GM18870 (cell line): ENCODE measurements at regions not wholly inside any gene's neighbourhood (a gene's known extent, or its start where the extent isn't known, plus 50 kb on each side); places are given as distances from the start of the nearest gene placed in this dataset.
"Not testable (repeated sequence)": the region's sequence is repeated elsewhere in the genome, so short reads cannot be mapped to it uniquely, and the experiment has no call there.

Experiments
- ATAC-seq: cut with Tn5 transposase; IDR thresholded peaks from one replicate; pipeline ENCODE4 v1.9.1; 2021; ENCODE audit warnings: moderate library complexity; ENCODE audit not compliant: unreplicated experiment

DNA sequence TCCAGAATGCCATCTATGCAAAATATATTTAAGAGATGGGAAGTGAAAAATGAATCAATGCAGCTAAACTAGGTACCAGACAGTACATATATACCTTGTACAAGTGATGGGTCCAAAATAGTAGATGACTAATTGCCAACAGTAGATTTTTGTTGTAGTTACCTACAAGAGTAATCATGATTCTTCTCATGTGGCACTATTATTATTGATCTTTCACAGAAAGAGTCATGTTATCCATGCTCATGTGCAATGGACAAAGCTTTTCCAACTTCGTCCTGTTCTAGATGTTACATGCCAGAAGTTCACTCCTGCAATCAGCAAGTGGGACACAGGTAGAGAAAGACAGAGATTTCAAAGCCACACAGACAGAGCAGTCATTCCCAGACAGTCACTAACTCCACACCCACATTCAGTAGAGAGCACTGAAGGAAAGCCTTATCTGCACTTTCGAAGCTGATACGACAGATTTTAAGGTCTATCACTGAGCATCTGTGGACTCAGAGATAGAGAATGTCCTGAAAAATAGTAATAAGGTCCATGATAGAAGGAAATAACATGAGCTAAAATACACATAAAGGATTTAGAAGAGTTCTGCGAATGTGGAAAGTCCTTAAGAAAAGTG is 101.6 kb upstream of the ITPRID2 start:
- ATAC-seq = peak; percentile 39

DNA sequence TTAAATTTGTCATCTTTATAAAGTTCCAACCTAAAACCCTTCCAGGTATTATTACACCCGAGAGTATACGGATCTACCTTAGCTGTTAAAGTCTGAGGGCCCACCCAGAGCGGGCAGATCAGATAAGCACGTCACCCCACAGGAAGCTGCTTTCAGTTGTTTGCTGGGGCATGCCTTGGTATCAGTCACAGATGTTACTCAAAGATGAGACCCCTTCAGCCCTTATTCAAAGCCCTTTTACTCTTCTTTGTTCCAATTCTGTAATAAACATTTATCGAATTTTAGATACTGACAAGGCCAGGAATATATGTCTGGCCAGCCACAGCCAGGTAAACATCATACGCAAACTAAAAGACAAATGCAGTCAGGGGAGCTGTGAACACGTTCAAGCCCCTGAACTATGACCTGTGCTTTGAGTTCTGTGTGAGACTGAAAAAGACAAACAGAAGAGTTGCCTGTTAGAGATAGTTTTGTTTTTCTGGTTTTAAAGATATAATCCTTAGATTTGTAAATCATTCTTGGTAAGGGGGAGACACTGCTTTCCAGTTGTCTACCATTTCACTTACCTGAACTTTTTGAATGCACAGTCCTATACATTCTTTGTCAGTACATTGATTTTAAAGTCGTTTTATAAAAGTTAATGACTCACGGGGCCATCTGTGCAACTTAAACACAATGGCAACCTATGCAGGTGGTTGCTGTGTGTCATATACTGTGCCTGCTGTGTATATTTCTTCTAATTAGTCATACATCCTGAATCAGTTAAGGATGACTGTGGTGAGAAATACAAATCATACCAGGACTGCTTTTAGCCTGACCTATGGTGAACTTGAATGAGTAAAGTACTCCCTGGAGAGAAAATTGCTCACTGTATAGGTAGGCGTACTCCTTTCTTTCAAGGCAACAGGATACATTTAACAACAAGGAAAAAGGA is 100.5 kb upstream of the ITPRID2 start:
- ATAC-seq = peak; percentile 97

- no peak for ATAC-seq
Measured at GRCh38 chr2:181792906-181793305, 98.6 kb upstream of the ITPRID2 start.

DNA sequence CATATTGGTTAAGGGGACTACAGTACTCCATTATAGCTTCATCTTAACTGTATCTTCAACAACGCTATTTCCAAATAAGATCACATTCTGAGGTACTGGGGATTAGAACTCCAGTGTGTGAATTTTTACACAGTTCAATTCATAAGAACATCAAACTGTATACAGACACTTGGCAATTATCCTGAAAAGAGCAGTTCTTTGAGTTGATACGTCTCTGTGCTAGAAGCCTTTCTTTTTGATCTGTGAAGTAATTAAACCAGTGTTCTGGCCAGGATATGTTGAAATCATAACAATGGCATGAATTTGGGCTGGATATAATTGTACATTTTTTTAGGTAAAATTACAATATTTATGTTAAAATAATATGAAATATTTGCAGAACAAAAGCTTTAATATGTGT is 93.5 kb upstream of the ITPRID2 start:
- ATAC-seq = no peak

DNA sequence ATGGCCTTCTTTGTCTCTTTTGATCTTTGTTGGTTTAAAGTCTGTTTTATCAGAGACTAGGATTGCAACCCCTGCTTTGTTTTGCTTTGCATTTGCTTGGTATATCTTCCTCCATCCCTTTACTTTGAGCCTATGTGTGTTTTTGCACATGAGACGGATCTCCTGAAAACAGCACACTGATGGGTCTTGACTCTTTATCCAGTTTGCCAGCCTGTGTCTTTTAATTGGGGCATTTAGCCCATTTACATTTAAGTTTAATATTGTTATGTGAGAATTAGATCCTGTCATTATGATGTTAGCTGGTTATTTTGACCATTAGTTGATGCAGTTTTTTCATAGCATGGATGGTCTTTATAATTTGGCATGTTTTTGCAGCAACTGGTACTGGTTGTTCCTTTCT is 89.2 kb upstream of the ITPRID2 start:
- not testable (repeated sequence) for ATAC-seq

GRCh38 chr2:181803903-181804799 is 87.4 kb upstream of the ITPRID2 start:
- not testable (repeated sequence) for ATAC-seq

GRCh38 chr2:181805228-181806038 is 86.1 kb upstream of the ITPRID2 start:
- no peak for ATAC-seq

DNA sequence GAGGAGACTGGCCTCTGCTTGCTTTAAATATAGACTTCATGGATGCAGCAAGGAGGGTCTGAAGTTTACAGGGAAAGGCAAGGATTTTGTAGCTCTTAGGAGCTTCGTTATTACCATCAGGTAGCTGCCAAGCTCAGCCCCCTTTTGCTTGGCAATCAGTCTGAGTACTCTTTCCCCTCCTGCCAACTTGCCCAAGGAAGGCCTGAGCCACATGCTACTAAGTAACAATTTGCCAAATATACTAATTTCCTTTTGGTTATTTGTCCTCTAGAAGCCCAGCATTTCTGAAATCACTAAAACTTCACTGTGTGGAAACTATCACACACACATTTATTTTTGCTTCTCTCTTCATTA is 85.5 kb upstream of the ITPRID2 start:
- no peak for ATAC-seq

DNA sequence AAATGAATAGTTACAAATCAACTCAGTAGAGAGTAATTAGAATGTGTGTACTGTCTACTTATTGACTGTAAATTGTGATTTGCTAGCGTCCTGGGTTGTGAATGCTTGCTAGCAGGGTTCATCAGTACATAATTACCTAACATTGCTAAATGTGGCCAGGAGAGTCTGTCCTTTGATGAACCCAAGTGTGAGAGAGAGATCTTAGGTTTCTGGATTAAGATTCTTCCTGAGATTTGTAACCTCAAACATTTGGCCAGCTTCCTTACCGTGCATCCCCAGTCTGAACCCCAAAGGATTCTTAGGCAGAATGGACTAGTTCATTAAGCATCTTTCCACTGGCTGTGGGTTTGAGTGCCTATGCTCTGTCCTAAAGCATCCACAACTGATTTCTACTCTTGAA is 84.0 kb upstream of the ITPRID2 start:
- no peak for ATAC-seq

DNA sequence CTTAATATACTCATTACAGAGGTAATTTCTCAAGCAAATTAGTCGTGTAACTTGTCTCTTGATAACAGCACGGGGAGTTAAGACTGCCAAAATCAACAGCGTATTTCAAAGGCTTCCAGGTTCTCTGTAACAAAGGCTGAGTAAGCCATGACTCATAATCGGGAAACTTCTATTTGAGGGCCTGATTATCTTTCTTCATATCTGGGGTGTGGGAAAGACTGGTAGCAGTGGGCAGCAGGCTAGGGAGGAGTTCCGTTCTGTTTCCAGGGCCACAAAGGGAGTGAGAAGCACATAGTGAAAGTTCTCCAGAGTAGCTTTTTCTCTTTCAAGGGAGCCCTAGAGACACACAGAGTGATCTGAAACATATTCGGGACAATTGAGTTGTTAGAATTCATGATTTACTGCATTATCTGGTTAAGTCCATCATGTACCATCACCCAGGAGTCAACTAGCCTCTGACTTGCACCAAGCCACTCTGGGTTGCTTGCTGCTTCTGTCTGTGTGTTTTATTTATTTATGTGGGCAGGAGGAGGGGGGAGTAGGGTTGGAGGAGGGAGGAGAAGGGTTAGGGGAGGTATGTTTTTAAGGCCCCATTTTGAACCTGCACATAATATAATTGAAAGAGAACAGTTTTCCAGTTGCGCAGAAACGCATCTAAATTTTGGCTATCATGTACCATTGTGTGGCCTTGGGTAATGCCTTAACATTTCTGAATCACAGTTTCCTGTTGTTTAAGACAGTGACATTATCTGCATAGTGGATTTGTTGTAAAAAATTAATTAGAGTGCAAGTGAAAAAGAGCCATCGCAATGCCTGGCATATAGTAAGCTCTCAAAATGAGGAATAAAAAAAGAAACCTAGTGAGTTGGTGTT is 80.5 kb upstream of the ITPRID2 start:
- no peak for ATAC-seq

GRCh38 chr2:181812106-181812743 is 79.3 kb upstream of the ITPRID2 start:
- no peak for ATAC-seq

- no peak for ATAC-seq
Measured at GRCh38 chr2:181814057-181814491, 77.5 kb upstream of the ITPRID2 start.

- no peak for ATAC-seq
Measured at GRCh38 chr2:181817509-181817908, 74.0 kb upstream of the ITPRID2 start.

- no peak for ATAC-seq
Measured at GRCh38 chr2:181818058-181818680, 73.4 kb upstream of the ITPRID2 start.

DNA sequence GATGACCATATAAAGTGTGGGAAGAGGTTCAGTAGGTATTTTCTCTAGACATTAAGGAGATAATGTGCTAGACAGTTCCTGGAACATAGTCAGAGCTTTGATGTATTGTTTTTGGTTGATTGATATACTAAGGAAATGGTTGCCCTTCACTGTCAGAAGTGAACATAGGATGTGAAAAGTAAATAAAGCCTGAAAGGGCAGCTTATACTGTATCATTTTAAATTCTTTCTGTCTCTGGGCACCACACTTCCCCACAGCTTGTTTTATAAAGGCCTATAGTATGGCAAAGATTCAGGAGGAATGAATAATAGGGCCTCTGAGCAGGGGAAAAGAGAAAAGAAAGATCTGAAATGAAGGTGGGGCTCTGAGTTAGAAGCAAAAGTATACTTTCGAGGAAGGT is 72.7 kb upstream of the ITPRID2 start:
- no peak for ATAC-seq

DNA sequence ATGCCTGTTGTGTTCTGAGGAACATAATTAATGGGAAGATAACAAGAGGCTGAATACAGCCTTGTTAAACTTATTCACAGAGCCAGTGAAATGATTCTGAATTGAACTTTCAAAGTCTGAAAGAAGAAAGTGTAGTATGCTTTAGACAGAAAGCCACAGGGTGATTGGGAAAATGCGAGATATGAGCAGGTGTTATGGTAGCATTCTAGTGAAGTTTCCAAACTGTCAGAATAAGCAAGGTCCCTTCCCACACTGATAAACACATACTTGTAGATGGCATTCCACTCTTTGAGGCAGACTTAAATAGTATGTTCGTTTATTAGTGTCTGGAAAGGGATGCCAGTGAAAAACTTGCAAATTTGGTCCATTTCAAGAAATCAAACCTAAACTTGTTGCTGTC is 70.5 kb upstream of the ITPRID2 start:
- no peak for ATAC-seq

DNA sequence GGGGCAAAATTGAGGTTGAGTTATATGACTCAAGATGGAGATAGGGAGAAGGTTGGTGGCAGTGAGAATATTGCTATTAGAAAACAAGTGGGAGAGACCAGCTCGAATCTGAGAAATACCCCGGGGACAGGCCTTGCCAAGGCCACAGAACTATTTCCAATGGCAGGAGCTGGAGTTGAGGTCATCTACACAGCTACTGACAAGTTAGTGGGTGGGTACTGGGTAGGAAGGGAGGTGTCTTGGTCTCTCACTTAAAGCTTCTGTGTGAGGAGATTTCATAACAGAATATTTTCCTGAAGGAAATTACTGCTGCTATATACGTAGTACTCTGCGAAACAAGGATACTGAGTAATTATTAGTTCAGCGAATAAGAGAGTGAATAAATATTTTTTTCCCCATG is 69.4 kb upstream of the ITPRID2 start:
- no peak for ATAC-seq

GRCh38 chr2:181823405-181823804 is 68.1 kb upstream of the ITPRID2 start:
- no peak for ATAC-seq
